B cell (primary cell): ENCODE measurements at regions not wholly inside any gene's neighbourhood (a gene's known extent, or its start where the extent isn't known, plus 50 kb on each side); places are given as distances from the start of the nearest gene placed in this dataset.

Experiments used
- ATAC-seq: fragments of 200-7000 bp; cut with Tn5 transposase; one replicate; pipeline ENCODE4 v1.10.0; 2021; ENCODE audit warnings: low read depth, mild to moderate bottlenecking, moderate number of reproducible peaks, moderate library complexity
- CTCF ChIA-PET: fragments of 350-600 bp; sonication (Branson Sonifier 250); formaldehyde crosslinking; loops from one replicate; lab custom pipeline; 2021; ENCODE audit warnings: antibody characterized with exemption, inconsistent platforms; lab: Charles Lee
- POLR2A ChIA-PET: fragments of 350-600 bp; sonication (Branson Sonifier 250); formaldehyde crosslinking; loops from one replicate; lab custom pipeline; 2021; ENCODE audit warnings: antibody characterized with exemption; lab: Charles Lee
- DNase-seq: peaks from one replicate; pipeline ENCODE4 v3.0.0; 2013
- H2AFZ ChIP-seq: 2 replicates; pipeline ENCODE4 v1.6.1; 2012; ENCODE audit warnings: mild to moderate bottlenecking, low read depth, low read length; ENCODE audit not compliant: insufficient read depth, poor library complexity, severe bottlenecking
- H3K27ac ChIP-seq, 2 donors: 1 replicate in 1 of 2; 2 replicates in 1 of 2; pipeline ENCODE4 v1.5.1; 2012 to 2013; ENCODE audit warnings: low read length in 2 of 2, mild to moderate bottlenecking in 2 of 2, moderate library complexity in 1 of 2
- H3K27me3 ChIP-seq, 4 experiments: fragments of 200-600 bp in 1 of 4; sonication (generic) in 1 of 4; replicated peaks in 1 of 4; 1 replicate in 2 of 4; 2 replicates in 2 of 4; pipeline versions ENCODE4 v1.6.1 to v1.7.0; 2013 to 2016; ENCODE audit warnings: low read length in 3 of 4, mild to moderate bottlenecking in 2 of 4, mixed read lengths in 1 of 4, moderate library complexity in 1 of 4; ENCODE audit not compliant: insufficient read depth in 4 of 4, control insufficient read depth in 3 of 4; ENCODE audit errors: control extremely low read depth in 1 of 4
- H3K36me3 ChIP-seq, 2 experiments: replicated peaks in 1 of 2; 1 replicate in 1 of 2; 2 replicates in 1 of 2; pipeline versions ENCODE4 v1.6.1 to v1.7.1; 2013; ENCODE audit warnings: low read length in 1 of 2; ENCODE audit not compliant: insufficient read depth in 2 of 2, control insufficient read depth in 1 of 2; ENCODE audit errors: control extremely low read depth in 1 of 2, extremely low read depth in 1 of 2
- H3K4me1 ChIP-seq, 2 donors: fragments of 200-600 bp in 1 of 2; sonication (generic) in 1 of 2; 1 replicate in 1 of 2; 2 replicates in 1 of 2; pipeline versions ENCODE4 v1.5.1 to v1.6.1; 2013 to 2017; ENCODE audit warnings: low read length in 2 of 2; ENCODE audit not compliant: control insufficient read depth in 2 of 2, insufficient read depth in 2 of 2
- H3K4me2 ChIP-seq: replicated peaks from 2 replicates; pipeline ENCODE3; 2012; ENCODE audit warnings: mild to moderate bottlenecking, low read depth, low read length; ENCODE audit not compliant: poor library complexity, severe bottlenecking
- H3K4me3 ChIP-seq, 5 experiments: fragments of 200-600 bp in 1 of 5; sonication (generic) in 1 of 5; 1 replicate in 3 of 5; 2 replicates in 2 of 5; pipeline versions ENCODE4 v1.5.1 to v1.7.0; 2011 to 2016; ENCODE audit warnings: low read length in 4 of 5, mild to moderate bottlenecking in 4 of 5, low read depth in 2 of 5, control low read depth in 1 of 5, moderate library complexity in 1 of 5; ENCODE audit not compliant: insufficient read depth in 1 of 5; ENCODE audit errors: control extremely low read depth in 1 of 5, extremely low read depth in 1 of 5
- H3K79me2 ChIP-seq: fragments of 200-600 bp; sonication (generic); one replicate; pipeline ENCODE4 v1.6.0; 2016; ENCODE audit warnings: low read length; ENCODE audit not compliant: control insufficient read depth, insufficient read depth
- H3K9ac ChIP-seq: fragments of 200-600 bp; sonication (generic); 2 replicates; pipeline ENCODE4 v1.6.1; 2017; ENCODE audit warnings: mild to moderate bottlenecking, low read length, moderate library complexity
- H3K9me3 ChIP-seq, 3 donors: one replicate each; pipeline versions ENCODE4 v1.6.1 to v1.7.1; 2013; ENCODE audit warnings: low read length in 2 of 3; ENCODE audit not compliant: control insufficient read depth in 2 of 3, insufficient read depth in 1 of 3; ENCODE audit errors: control extremely low read depth in 1 of 3
- H4K20me1 ChIP-seq: 2 replicates; pipeline ENCODE4 v1.6.0; 2012; ENCODE audit warnings: mild to moderate bottlenecking, low read length; ENCODE audit not compliant: insufficient read depth, control insufficient read depth, poor library complexity, severe bottlenecking
- H3K27ac Mint-ChIP-seq: one replicate; pipeline ENCODE4 v1.8.0; 2021; ENCODE audit warnings: mixed read lengths
- H3K27me3 Mint-ChIP-seq: one replicate; pipeline ENCODE4 v1.8.0; 2021; ENCODE audit warnings: mixed read lengths
- H3K4me1 Mint-ChIP-seq: one replicate; pipeline ENCODE4 v1.8.0; 2021; ENCODE audit warnings: mixed read lengths
- H3K4me3 Mint-ChIP-seq: one replicate; pipeline ENCODE4 v1.8.0; 2021; ENCODE audit warnings: mixed read lengths
- H3K9me3 Mint-ChIP-seq: one replicate; pipeline ENCODE4 v1.8.0; 2022; ENCODE audit warnings: mixed read lengths; ENCODE audit not compliant: insufficient read depth
- EZH2 ChIP-seq: IDR thresholded peaks from 2 replicates; pipeline ENCODE4 v1.6.1; 2012; ENCODE audit warnings: borderline replicate concordance, low read depth, mild to moderate bottlenecking, moderate library complexity, low read length; ENCODE audit not compliant: insufficient read depth, poor library complexity, severe bottlenecking
- WGBS: methylation state at CpG from one replicate; pipeline ENCODE4 v1.1.5; 2013; ENCODE audit warnings: missing lambda C conversion rate; ENCODE audit not compliant: insufficient coverage; 5-methylcytosine and 5-hydroxymethylcytosine counted together
- intact Hi-C: fragments of 100-400 bp; cut with micrococcal nuclease; formaldehyde crosslinking; loops from one replicate; pipeline ENCODE4 v1.10.0; 2022
- TF ChIP-seq, protein P1 (sequence below): fragments of 200-600 bp; IDR thresholded peaks from one replicate; pipeline ENCODE4 v1.8.0; 2022; ENCODE audit warnings: antibody characterized with exemption, mild to moderate bottlenecking

DNA sequence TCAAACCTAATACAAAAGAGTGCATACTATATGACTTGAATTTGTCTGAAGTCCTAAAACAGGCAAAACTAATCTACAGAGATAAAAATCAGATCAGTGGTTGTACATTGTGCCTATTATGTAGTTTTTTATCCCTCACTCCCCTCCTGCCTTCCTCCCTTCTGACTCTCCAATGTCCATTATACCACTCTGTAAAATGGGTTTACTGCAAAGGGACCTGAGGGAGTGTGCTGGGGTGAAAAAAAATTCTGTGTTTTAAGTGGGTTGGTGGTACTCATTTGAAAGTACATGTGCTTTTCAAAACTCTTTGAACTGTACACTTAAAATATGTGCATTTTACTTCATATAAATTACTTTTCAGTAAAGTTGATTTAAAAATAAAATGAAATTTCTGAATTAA, 89.0 kb upstream of the UBE2E3 start:
- Histone ChIP-seq H3K9ac (no peak overlapping the region), H3K27me3 (no peaks in the 10 kb centered on the region), H3K4me2 (no peak overlapping the region), H2AFZ (no peak overlapping the region), H3K27ac (no peak overlapping the region), H3K9me3 (no peaks in the 10 kb centered on the region), H3K79me2 (no peaks in the 10 kb centered on the region), H3K36me3 (no peaks in the 10 kb centered on the region), H4K20me1 (no peaks in the 10 kb centered on the region), H3K4me3 (no peak overlapping the region), H3K4me1 (no peaks in the 10 kb centered on the region)
- DNase-seq (no peak), ATAC-seq (no peak)
- Mint-ChIP-seq H3K9me3 (no peaks in the 10 kb centered on the region), H3K4me3 (no peak overlapping the region), H3K27me3 (no peaks in the 10 kb centered on the region), H3K27ac (no peak overlapping the region), H3K4me1 (no peaks in the 10 kb centered on the region)
- TF ChIP-seq, protein P1, sequence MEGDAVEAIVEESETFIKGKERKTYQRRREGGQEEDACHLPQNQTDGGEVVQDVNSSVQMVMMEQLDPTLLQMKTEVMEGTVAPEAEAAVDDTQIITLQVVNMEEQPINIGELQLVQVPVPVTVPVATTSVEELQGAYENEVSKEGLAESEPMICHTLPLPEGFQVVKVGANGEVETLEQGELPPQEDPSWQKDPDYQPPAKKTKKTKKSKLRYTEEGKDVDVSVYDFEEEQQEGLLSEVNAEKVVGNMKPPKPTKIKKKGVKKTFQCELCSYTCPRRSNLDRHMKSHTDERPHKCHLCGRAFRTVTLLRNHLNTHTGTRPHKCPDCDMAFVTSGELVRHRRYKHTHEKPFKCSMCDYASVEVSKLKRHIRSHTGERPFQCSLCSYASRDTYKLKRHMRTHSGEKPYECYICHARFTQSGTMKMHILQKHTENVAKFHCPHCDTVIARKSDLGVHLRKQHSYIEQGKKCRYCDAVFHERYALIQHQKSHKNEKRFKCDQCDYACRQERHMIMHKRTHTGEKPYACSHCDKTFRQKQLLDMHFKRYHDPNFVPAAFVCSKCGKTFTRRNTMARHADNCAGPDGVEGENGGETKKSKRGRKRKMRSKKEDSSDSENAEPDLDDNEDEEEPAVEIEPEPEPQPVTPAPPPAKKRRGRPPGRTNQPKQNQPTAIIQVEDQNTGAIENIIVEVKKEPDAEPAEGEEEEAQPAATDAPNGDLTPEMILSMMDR, result no peak
- no peak for TF ChIP-seq EZH2
- intact Hi-C loops, result no loop called here
- POLR2A ChIA-PET, result no interaction called here
- CTCF ChIA-PET, result no interaction called here

DNA sequence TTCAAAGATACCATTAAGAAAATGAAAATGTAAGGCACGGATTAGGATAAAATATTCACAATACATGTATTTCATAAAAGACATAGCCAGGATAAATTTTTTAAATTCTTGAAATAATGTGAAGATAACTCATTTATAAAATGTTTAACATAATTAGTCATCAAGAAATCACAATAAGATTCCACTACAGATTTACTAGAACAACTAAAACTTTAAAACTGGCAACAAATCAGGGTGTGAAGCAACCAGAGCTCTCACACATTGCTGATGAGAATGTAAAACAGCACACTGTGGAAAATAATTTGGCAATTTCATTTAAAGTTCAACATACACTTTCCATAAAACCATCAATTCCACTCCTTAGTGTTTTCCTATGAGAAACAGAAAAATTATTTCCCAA, 89.6 kb upstream of the UBE2E3 start:
- no peak overlapping the region for H2AFZ ChIP-seq
- ChIA-PET CTCF (no interaction called here), POLR2A (no interaction called here)
- no peak overlapping the region for H3K9ac ChIP-seq
- Mint-ChIP-seq H3K27me3 (no peaks in the 10 kb centered on the region), H3K4me3 (no peak overlapping the region), H3K4me1 (no peaks in the 10 kb centered on the region), H3K27ac (no peak overlapping the region), H3K9me3 (no peaks in the 10 kb centered on the region)
- no peaks in the 10 kb centered on the region for H4K20me1 ChIP-seq
- DNase-seq, result no peak
- no peaks in the 10 kb centered on the region for H3K36me3 ChIP-seq
- intact Hi-C loops, result no loop called here
- ATAC-seq, result no peak
- no peaks in the 10 kb centered on the region for H3K9me3 ChIP-seq
- H3K27me3 ChIP-seq, result no peaks in the 10 kb centered on the region
- H3K27ac ChIP-seq, result no peak overlapping the region
- H3K4me3 ChIP-seq, result no peak overlapping the region
- H3K79me2 ChIP-seq, result no peaks in the 10 kb centered on the region
- no CpG with 5 or more reads among the region's 1 CpG for WGBS
- H3K4me1 ChIP-seq, result no peaks in the 10 kb centered on the region
- no peak overlapping the region for H3K4me2 ChIP-seq
- no peak for TF ChIP-seq EZH2
